Cardiac fibroblast (primary cell): ENCODE measurements at regions not wholly inside any gene's neighbourhood (a gene's known extent, or its start where the extent isn't known, plus 50 kb on each side); places are given as distances from the start of the nearest gene placed in this dataset.
A peak's percentile ranks its signal among the peaks of the same experiment; 100 is the strongest.

Source experiments
- DNase-seq, 2 donors: peaks; one replicate each; pipeline versions ENCODE4 v3.0.0 to v3.0.0-alpha.2; 2010; ENCODE audit warnings: low read depth in 2 of 2
- H3K4me3 ChIP-seq, 2 donors: replicated peaks in 1 of 2; 1 replicate in 1 of 2; 2 replicates in 1 of 2; pipeline ENCODE4 v1.5.1; 2011; ENCODE audit warnings: low read depth in 2 of 2, low read length in 2 of 2, mild to moderate bottlenecking in 2 of 2, moderate library complexity in 1 of 2
- CTCF ChIP-seq: IDR thresholded peaks from one replicate; pipeline ENCODE4 v1.5.1; 2011; ENCODE audit warnings: low read depth, mild to moderate bottlenecking, low read length, inconsistent platforms

GRCh38 chr17:72333570-72333969, 212.8 kb downstream of the SOX9 start:
- DNase-seq, result no peak
- TF ChIP-seq CTCF, result no peak
- no peak overlapping the region for H3K4me3 ChIP-seq

- TF ChIP-seq CTCF, result peak; percentile 26
Observed at GRCh38 chr17:72334205-72334604, 213.4 kb downstream of the SOX9 start.

GRCh38 chr17:72336026-72336803, 215.4 kb downstream of the SOX9 start:
- no peak overlapping the region for H3K4me3 ChIP-seq
- DNase-seq, result no peak
- no peak for TF ChIP-seq CTCF

More at GRCh38 chr17:72334205-72334604, 213.4 kb downstream of the SOX9 start:
- H3K4me3 ChIP-seq, result no peak overlapping the region
- DNase-seq, result peak; percentile 34 to 75

GRCh38 chr17:72336804-72337070, 215.9 kb downstream of the SOX9 start:
- no peak overlapping the region for H3K4me3 ChIP-seq
- no peak for DNase-seq
- no peak for TF ChIP-seq CTCF

- TF ChIP-seq CTCF, result no peak
- no peak overlapping the region for H3K4me3 ChIP-seq
- no peak for DNase-seq
Observed at GRCh38 chr17:72338304-72338703, 217.5 kb downstream of the SOX9 start.

- no peak overlapping the region for H3K4me3 ChIP-seq
- DNase-seq, result peak; percentile 93 to 94
- no peak for TF ChIP-seq CTCF
Observed at GRCh38 chr17:72338847-72339790, 218.3 kb downstream of the SOX9 start.
